B cell (primary cell): ENCODE measurements at regions not wholly inside any gene's neighbourhood (a gene's known extent, or its start where the extent isn't known, plus 50 kb on each side); places are given as distances from the start of the nearest gene placed in this dataset.

Experiments
- ATAC-seq: fragments of 200-7000 bp; cut with Tn5 transposase; one replicate; pipeline ENCODE4 v1.10.0; 2021; ENCODE audit warnings: low read depth, mild to moderate bottlenecking, moderate number of reproducible peaks, moderate library complexity
- CTCF ChIA-PET: fragments of 350-600 bp; sonication (Branson Sonifier 250); formaldehyde crosslinking; loops from one replicate; lab custom pipeline; 2021; ENCODE audit warnings: antibody characterized with exemption, inconsistent platforms; lab: Charles Lee
- POLR2A ChIA-PET: fragments of 350-600 bp; sonication (Branson Sonifier 250); formaldehyde crosslinking; loops from one replicate; lab custom pipeline; 2021; ENCODE audit warnings: antibody characterized with exemption; lab: Charles Lee
- DNase-seq: peaks from one replicate; pipeline ENCODE4 v3.0.0; 2013
- H2AFZ ChIP-seq: 2 replicates; pipeline ENCODE4 v1.6.1; 2012; ENCODE audit warnings: mild to moderate bottlenecking, low read depth, low read length; ENCODE audit not compliant: insufficient read depth, poor library complexity, severe bottlenecking
- H3K27ac ChIP-seq, 2 donors: 1 replicate in 1 of 2; 2 replicates in 1 of 2; pipeline ENCODE4 v1.5.1; 2012 to 2013; ENCODE audit warnings: low read length in 2 of 2, mild to moderate bottlenecking in 2 of 2, moderate library complexity in 1 of 2
- H3K27me3 ChIP-seq, 4 experiments: fragments of 200-600 bp in 1 of 4; sonication (generic) in 1 of 4; replicated peaks in 1 of 4; 1 replicate in 2 of 4; 2 replicates in 2 of 4; pipeline versions ENCODE4 v1.6.1 to v1.7.0; 2013 to 2016; ENCODE audit warnings: low read length in 3 of 4, mild to moderate bottlenecking in 2 of 4, mixed read lengths in 1 of 4, moderate library complexity in 1 of 4; ENCODE audit not compliant: insufficient read depth in 4 of 4, control insufficient read depth in 3 of 4; ENCODE audit errors: control extremely low read depth in 1 of 4
- H3K36me3 ChIP-seq, 2 experiments: replicated peaks in 1 of 2; 1 replicate in 1 of 2; 2 replicates in 1 of 2; pipeline versions ENCODE4 v1.6.1 to v1.7.1; 2013; ENCODE audit warnings: low read length in 1 of 2; ENCODE audit not compliant: insufficient read depth in 2 of 2, control insufficient read depth in 1 of 2; ENCODE audit errors: control extremely low read depth in 1 of 2, extremely low read depth in 1 of 2
- H3K4me1 ChIP-seq, 2 donors: fragments of 200-600 bp in 1 of 2; sonication (generic) in 1 of 2; 1 replicate in 1 of 2; 2 replicates in 1 of 2; pipeline versions ENCODE4 v1.5.1 to v1.6.1; 2013 to 2017; ENCODE audit warnings: low read length in 2 of 2; ENCODE audit not compliant: control insufficient read depth in 2 of 2, insufficient read depth in 2 of 2
- H3K4me2 ChIP-seq: replicated peaks from 2 replicates; pipeline ENCODE3; 2012; ENCODE audit warnings: mild to moderate bottlenecking, low read depth, low read length; ENCODE audit not compliant: poor library complexity, severe bottlenecking
- H3K4me3 ChIP-seq, 5 experiments: fragments of 200-600 bp in 1 of 5; sonication (generic) in 1 of 5; 1 replicate in 3 of 5; 2 replicates in 2 of 5; pipeline versions ENCODE4 v1.5.1 to v1.7.0; 2011 to 2016; ENCODE audit warnings: low read length in 4 of 5, mild to moderate bottlenecking in 4 of 5, low read depth in 2 of 5, control low read depth in 1 of 5, moderate library complexity in 1 of 5; ENCODE audit not compliant: insufficient read depth in 1 of 5; ENCODE audit errors: control extremely low read depth in 1 of 5, extremely low read depth in 1 of 5
- H3K79me2 ChIP-seq: fragments of 200-600 bp; sonication (generic); one replicate; pipeline ENCODE4 v1.6.0; 2016; ENCODE audit warnings: low read length; ENCODE audit not compliant: control insufficient read depth, insufficient read depth
- H3K9ac ChIP-seq: fragments of 200-600 bp; sonication (generic); 2 replicates; pipeline ENCODE4 v1.6.1; 2017; ENCODE audit warnings: mild to moderate bottlenecking, low read length, moderate library complexity
- H3K9me3 ChIP-seq, 3 donors: one replicate each; pipeline versions ENCODE4 v1.6.1 to v1.7.1; 2013; ENCODE audit warnings: low read length in 2 of 3; ENCODE audit not compliant: control insufficient read depth in 2 of 3, insufficient read depth in 1 of 3; ENCODE audit errors: control extremely low read depth in 1 of 3
- H4K20me1 ChIP-seq: 2 replicates; pipeline ENCODE4 v1.6.0; 2012; ENCODE audit warnings: mild to moderate bottlenecking, low read length; ENCODE audit not compliant: insufficient read depth, control insufficient read depth, poor library complexity, severe bottlenecking
- H3K27ac Mint-ChIP-seq: one replicate; pipeline ENCODE4 v1.8.0; 2021; ENCODE audit warnings: mixed read lengths
- H3K27me3 Mint-ChIP-seq: one replicate; pipeline ENCODE4 v1.8.0; 2021; ENCODE audit warnings: mixed read lengths
- H3K4me1 Mint-ChIP-seq: one replicate; pipeline ENCODE4 v1.8.0; 2021; ENCODE audit warnings: mixed read lengths
- H3K4me3 Mint-ChIP-seq: one replicate; pipeline ENCODE4 v1.8.0; 2021; ENCODE audit warnings: mixed read lengths
- H3K9me3 Mint-ChIP-seq: one replicate; pipeline ENCODE4 v1.8.0; 2022; ENCODE audit warnings: mixed read lengths; ENCODE audit not compliant: insufficient read depth
- CTCF ChIP-seq: fragments of 200-600 bp; IDR thresholded peaks from one replicate; pipeline ENCODE4 v1.8.0; 2022; ENCODE audit warnings: antibody characterized with exemption, mild to moderate bottlenecking
- EZH2 ChIP-seq: IDR thresholded peaks from 2 replicates; pipeline ENCODE4 v1.6.1; 2012; ENCODE audit warnings: borderline replicate concordance, low read depth, mild to moderate bottlenecking, moderate library complexity, low read length; ENCODE audit not compliant: insufficient read depth, poor library complexity, severe bottlenecking
- WGBS: methylation state at CpG from one replicate; pipeline ENCODE4 v1.1.5; 2013; ENCODE audit warnings: missing lambda C conversion rate; ENCODE audit not compliant: insufficient coverage; 5-methylcytosine and 5-hydroxymethylcytosine counted together
- intact Hi-C: fragments of 100-400 bp; cut with micrococcal nuclease; formaldehyde crosslinking; loops from one replicate; pipeline ENCODE4 v1.10.0; 2022

- H2AFZ ChIP-seq: no peak overlapping the region
- WGBS: 100% methylated on average over 1 of the region's 2 CpGs
- intact Hi-C loops: no loop called here
- H3K4me2 ChIP-seq: no peak overlapping the region
- POLR2A ChIA-PET: no interaction called here
- H3K9ac ChIP-seq: no peak overlapping the region
- ATAC-seq (no peak), DNase-seq (no peak)
- no peaks in the 10 kb centered on the region for H3K9me3 ChIP-seq
- CTCF ChIA-PET: no interaction called here
- peaks cover 0 to 4% of the 10 kb centered on the region in 2 donors for H3K4me1 ChIP-seq
- no peaks in the 10 kb centered on the region for H3K36me3 ChIP-seq
- H3K4me3 ChIP-seq: no peak overlapping the region
- TF ChIP-seq EZH2 (no peak), CTCF (no peak)
- H3K27me3 ChIP-seq: no peaks in the 10 kb centered on the region
- H3K9me3 Mint-ChIP-seq: no peaks in the 10 kb centered on the region
- no peaks in the 10 kb centered on the region for H3K79me2 ChIP-seq
- no peak overlapping the region for H3K27ac ChIP-seq
- no peak overlapping the region for H3K27ac Mint-ChIP-seq
- no peak overlapping the region for H3K4me3 Mint-ChIP-seq
- no peaks in the 10 kb centered on the region for H4K20me1 ChIP-seq
- peaks cover 5% of the 10 kb centered on the region for H3K4me1 Mint-ChIP-seq
- no peaks in the 10 kb centered on the region for H3K27me3 Mint-ChIP-seq
Observed at GRCh38 chr1:239550178-239550577, 163.8 kb downstream of the CHRM3 start.

- Histone ChIP-seq H3K4me3 (no peak overlapping the region), H3K9me3 (no peaks in the 10 kb centered on the region), H3K9ac (no peak overlapping the region), H3K79me2 (no peaks in the 10 kb centered on the region), H3K4me2 (no peak overlapping the region), H2AFZ (no peak overlapping the region), H3K36me3 (no peaks in the 10 kb centered on the region), H4K20me1 (no peaks in the 10 kb centered on the region), H3K4me1 (no peaks in the 10 kb centered on the region), H3K27ac (no peak overlapping the region), H3K27me3 (no peaks in the 10 kb centered on the region)
- Mint-ChIP-seq H3K4me3 (no peak overlapping the region), H3K9me3 (no peaks in the 10 kb centered on the region), H3K27ac (no peak overlapping the region), H3K27me3 (no peaks in the 10 kb centered on the region), H3K4me1 (peaks cover 4% of the 10 kb centered on the region)
- CTCF ChIA-PET: no interaction called here
- WGBS: 96% methylated on average over 3 of the region's 4 CpGs
- TF ChIP-seq EZH2: no peak
- no peak for TF ChIP-seq CTCF
- ATAC-seq (no peak), DNase-seq (no peak)
- POLR2A ChIA-PET: no interaction called here
- intact Hi-C loops: no loop called here
Observed at GRCh38 chr1:239555350-239555749, 169.0 kb downstream of the CHRM3 start.
